ENCODE measurements at regions not wholly inside any gene's neighbourhood (a gene's known extent, or its start where the extent isn't known, plus 50 kb on each side); places are given as distances from the start of the nearest gene placed in this dataset.
A peak's percentile ranks its signal among the peaks of the same experiment; 100 is the strongest.

- TF ChIP-seq CTCF (IDR thresholded peaks at IDR 0.05; ENCODE audit: low read depth, low read length, poor library complexity, severe bottlenecking) (peak; percentile 77), EZH2phosphoT487 (IDR thresholded peaks at IDR 0.05; ENCODE audit: borderline replicate concordance, low read length) (no peak)
Measured at GRCh38 chr18:22703883-22704585, 229.1 kb upstream of the RBBP8 start.

Data from DOHH2 (cell line).